ENCODE measurements at regions not wholly inside any gene's neighbourhood (a gene's known extent, or its start where the extent isn't known, plus 50 kb on each side); places are given as distances from the start of the nearest gene placed in this dataset.
"Not testable (repeated sequence)": the region's sequence is repeated elsewhere in the genome, so short reads cannot be mapped to it uniquely, and the experiment has no call there.

GRCh38 chrY:3108674-3109073, 173.5 kb downstream of the ZFY start:
- DNase-seq (ENCODE audit: low spot score in 2 of 2); H3K4me1 ChIP-seq; H3K27me3 ChIP-seq; H3K4me3 ChIP-seq; H3K36me3 ChIP-seq; H3K27ac ChIP-seq; H3K9me3 ChIP-seq: not testable (repeated sequence)
- no CpG with 5 or more reads among the region's 4 CpGs for WGBS

- H3K4me1 ChIP-seq; H3K27me3 ChIP-seq; DNase-seq (ENCODE audit: low spot score in 2 of 2); H3K9me3 ChIP-seq; H3K36me3 ChIP-seq; H3K27ac ChIP-seq; H3K4me3 ChIP-seq: not testable (repeated sequence)
- WGBS, result no CpG with 5 or more reads among the region's 1 CpG
Measured at GRCh38 chrY:3120234-3120633, 185.1 kb downstream of the ZFY start.

- not testable (repeated sequence) for DNase-seq (ENCODE audit: low spot score in 2 of 2); H3K27ac ChIP-seq; H3K27me3 ChIP-seq; H3K36me3 ChIP-seq; H3K9me3 ChIP-seq; H3K4me3 ChIP-seq; H3K4me1 ChIP-seq
Measured at GRCh38 chrY:3120716-3121115, 185.5 kb downstream of the ZFY start.

DNA sequence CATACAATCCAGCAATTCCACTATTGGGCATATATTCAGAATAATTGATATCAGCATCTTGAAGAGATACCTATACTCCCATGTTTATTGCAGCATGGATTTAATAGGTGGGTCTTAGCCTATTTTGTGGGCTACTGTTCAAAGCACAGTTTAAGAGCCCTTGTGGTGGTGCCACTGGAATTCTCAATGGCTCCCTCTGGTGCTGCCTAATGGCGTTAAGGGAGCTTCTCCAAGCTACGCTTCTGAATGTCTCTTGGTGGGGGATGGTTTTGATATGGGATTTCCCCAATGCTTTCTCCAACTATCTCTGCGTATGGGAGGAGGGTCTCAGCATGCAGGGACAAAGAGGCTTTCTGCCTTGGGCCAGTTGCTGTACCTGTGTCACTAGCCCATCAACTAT, 188.3 kb downstream of the ZFY start:
- no CpG with 5 or more reads among the region's 3 CpGs for WGBS
- H3K27ac ChIP-seq; H3K4me3 ChIP-seq; H3K27me3 ChIP-seq; H3K9me3 ChIP-seq; H3K36me3 ChIP-seq; DNase-seq (ENCODE audit: low spot score in 2 of 2); H3K4me1 ChIP-seq: not testable (repeated sequence)

- DNase-seq (ENCODE audit: low spot score in 2 of 2); H3K4me3 ChIP-seq; H3K36me3 ChIP-seq; H3K27ac ChIP-seq; H3K9me3 ChIP-seq; H3K4me1 ChIP-seq; H3K27me3 ChIP-seq: not testable (repeated sequence)
- WGBS, result no CpG with 5 or more reads among the region's 2 CpGs
Measured at GRCh38 chrY:3171074-3171473, 235.9 kb downstream of the ZFY start.

- H3K9me3 ChIP-seq; H3K27ac ChIP-seq; H3K4me3 ChIP-seq; DNase-seq (ENCODE audit: low spot score in 2 of 2); H3K4me1 ChIP-seq; H3K27me3 ChIP-seq; H3K36me3 ChIP-seq: not testable (repeated sequence)
- no CpG with 5 or more reads among the region's 5 CpGs for WGBS
Measured at GRCh38 chrY:3195035-3195434, 259.9 kb downstream of the ZFY start.

DNA sequence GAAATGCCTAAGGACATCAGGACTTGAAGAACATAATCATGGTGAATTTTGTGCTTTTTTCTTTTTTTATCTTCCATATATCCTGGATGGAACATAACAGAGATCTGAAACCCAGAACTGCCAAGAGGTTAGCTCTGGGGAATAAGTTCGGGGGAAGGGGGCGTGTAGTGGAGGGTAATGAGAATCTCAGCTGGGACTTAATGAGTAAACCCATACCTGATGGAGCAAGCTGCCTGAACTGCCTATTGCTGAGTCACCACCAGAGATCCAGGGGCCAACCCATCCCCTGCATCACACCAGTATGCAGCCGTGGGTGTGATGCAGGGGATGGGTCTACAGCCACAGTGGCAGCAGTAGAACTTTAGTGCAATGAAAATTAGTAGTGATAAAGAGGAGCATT, 267.1 kb downstream of the ZFY start:
- H3K27me3 ChIP-seq; H3K27ac ChIP-seq; H3K4me3 ChIP-seq; H3K9me3 ChIP-seq; H3K4me1 ChIP-seq; DNase-seq (ENCODE audit: low spot score in 2 of 2); H3K36me3 ChIP-seq: not testable (repeated sequence)
- WGBS, result no CpG with 5 or more reads among the region's 3 CpGs

DNA sequence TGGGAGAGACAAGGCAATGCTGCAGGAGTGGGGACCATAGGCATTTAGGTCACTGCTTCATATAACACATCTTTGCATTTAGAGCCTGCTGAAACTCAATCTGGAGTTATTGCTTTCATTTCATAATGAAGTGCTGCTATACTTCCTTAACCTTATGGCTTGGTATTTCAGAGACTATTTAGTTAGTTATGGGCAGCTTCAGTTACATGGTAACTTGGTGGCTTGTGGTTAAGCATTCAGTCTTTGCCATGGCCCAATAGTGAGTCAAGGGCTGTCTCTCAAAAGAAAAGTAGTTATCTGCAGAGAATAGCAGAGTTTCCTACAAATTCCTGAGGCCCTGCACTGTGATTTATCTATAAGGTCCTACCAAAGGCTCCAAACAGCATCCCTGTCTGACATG, 271.6 kb downstream of the ZFY start:
- not testable (repeated sequence) for H3K4me3 ChIP-seq; H3K36me3 ChIP-seq; DNase-seq (ENCODE audit: low spot score in 2 of 2); H3K9me3 ChIP-seq; H3K27ac ChIP-seq; H3K27me3 ChIP-seq; H3K4me1 ChIP-seq

DNA sequence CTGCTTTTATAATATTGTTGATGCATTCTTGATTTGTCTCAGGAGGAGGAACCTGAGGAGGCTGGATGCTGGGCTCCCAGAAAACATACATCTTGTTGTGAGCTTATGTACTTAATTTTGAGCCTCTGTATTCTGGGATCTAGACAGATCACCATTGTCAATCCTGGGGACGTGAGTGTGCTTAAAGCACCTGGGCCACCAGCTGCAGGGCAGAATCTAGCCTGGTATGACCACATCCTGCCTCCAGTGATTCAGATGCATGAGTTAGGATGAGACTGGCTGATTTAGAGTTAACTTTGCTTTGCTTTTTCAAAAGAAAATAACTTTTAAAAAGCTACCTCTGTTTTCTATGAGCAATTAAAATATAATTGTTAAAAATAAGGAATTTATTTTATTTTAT, 278.0 kb downstream of the ZFY start:
- H3K27ac ChIP-seq; H3K9me3 ChIP-seq; H3K27me3 ChIP-seq; H3K4me1 ChIP-seq; H3K4me3 ChIP-seq; DNase-seq (ENCODE audit: low spot score in 2 of 2); H3K36me3 ChIP-seq: not testable (repeated sequence)
- no CpG with 5 or more reads among the region's 1 CpG for WGBS

GRCh38 chrY:3218134-3218533, 283.0 kb downstream of the ZFY start:
- not testable (repeated sequence) for H3K27ac ChIP-seq; H3K4me3 ChIP-seq; H3K27me3 ChIP-seq; DNase-seq (ENCODE audit: low spot score in 2 of 2); H3K9me3 ChIP-seq; H3K4me1 ChIP-seq; H3K36me3 ChIP-seq
- WGBS, result no CpG with 5 or more reads among the region's 4 CpGs

GRCh38 chrY:3218559-3218958, 283.4 kb downstream of the ZFY start:
- H3K4me1 ChIP-seq; H3K27ac ChIP-seq; H3K36me3 ChIP-seq; H3K4me3 ChIP-seq; H3K9me3 ChIP-seq; H3K27me3 ChIP-seq; DNase-seq (ENCODE audit: low spot score in 2 of 2): not testable (repeated sequence)
- no CpG with 5 or more reads among the region's 6 CpGs for WGBS

GRCh38 chrY:3262911-3263310, 316.0 kb upstream of the TGIF2LY start:
- H3K4me3 ChIP-seq; H3K27ac ChIP-seq; H3K9me3 ChIP-seq; H3K4me1 ChIP-seq; H3K36me3 ChIP-seq; H3K27me3 ChIP-seq; DNase-seq (ENCODE audit: low spot score in 2 of 2): not testable (repeated sequence)
- WGBS, result no CpG with 5 or more reads among the region's 2 CpGs

- H3K9me3 ChIP-seq; H3K4me3 ChIP-seq; DNase-seq (ENCODE audit: low spot score in 2 of 2); H3K4me1 ChIP-seq; H3K36me3 ChIP-seq; H3K27me3 ChIP-seq; H3K27ac ChIP-seq: not testable (repeated sequence)
- WGBS, result no CpG with 5 or more reads among the region's 6 CpGs
Measured at GRCh38 chrY:3288063-3288462, 290.8 kb upstream of the TGIF2LY start.

- not testable (repeated sequence) for DNase-seq (ENCODE audit: low spot score in 2 of 2); H3K4me1 ChIP-seq; H3K4me3 ChIP-seq; H3K9me3 ChIP-seq; H3K27me3 ChIP-seq; H3K36me3 ChIP-seq; H3K27ac ChIP-seq
- WGBS, result no CpG with 5 or more reads among the region's 3 CpGs
Measured at GRCh38 chrY:3297235-3297634, 281.6 kb upstream of the TGIF2LY start.

DNA sequence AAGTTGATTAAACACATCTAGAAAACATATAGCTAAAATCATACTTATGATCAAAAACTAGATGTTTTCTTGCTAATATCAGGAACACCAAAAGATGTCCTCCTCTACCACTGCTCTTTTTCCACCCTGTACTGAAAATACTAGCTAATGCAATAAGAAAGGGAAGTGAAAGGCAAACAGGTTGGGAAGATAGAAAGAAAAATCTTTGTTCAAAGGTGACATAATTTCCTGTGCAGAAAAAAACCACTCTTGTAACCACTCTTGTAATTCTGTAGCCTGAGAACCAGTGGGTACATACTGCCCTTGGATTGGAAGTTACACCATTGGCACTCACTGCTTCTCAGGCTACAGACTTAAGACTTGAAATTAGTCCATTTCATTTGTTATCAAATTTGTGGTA, 258.9 kb upstream of the TGIF2LY start:
- not testable (repeated sequence) for H3K4me3 ChIP-seq; H3K27ac ChIP-seq; H3K36me3 ChIP-seq; H3K9me3 ChIP-seq; H3K4me1 ChIP-seq; DNase-seq (ENCODE audit: low spot score in 2 of 2); H3K27me3 ChIP-seq

DNA sequence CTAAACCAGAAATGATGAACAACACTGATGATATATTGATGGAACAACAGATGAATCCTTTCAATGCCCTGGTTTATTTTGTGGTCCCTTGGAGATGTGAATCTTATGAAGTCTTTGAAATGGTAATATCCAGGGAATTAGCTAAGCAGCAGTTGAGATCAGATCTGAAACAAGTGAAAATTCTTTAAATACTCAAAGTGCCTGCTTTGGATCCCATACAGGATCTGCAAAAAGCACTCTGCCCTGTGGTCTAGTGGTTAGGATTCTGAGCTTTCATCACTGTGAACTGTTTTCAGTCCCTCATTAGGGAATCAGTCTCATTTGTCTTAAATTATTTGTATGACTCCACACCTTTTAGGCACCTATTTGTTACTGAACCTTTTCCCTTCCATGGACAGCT, 211.3 kb upstream of the TGIF2LY start:
- DNase-seq (ENCODE audit: low spot score in 2 of 2); H3K4me3 ChIP-seq; H3K36me3 ChIP-seq; H3K4me1 ChIP-seq; H3K27ac ChIP-seq; H3K27me3 ChIP-seq; H3K9me3 ChIP-seq: not testable (repeated sequence)

Measured in suprapubic skin (tissue), 4 donors.